Activated CD8-positive, alpha-beta memory T cell treated with anti-CD3 and anti-CD28 coated beads, Interleukin-2, amount 10 ng/mL, durations not matched to agents 7 days and 5 days (primary cell): ENCODE measurements at regions not wholly inside any gene's neighbourhood (a gene's known extent, or its start where the extent isn't known, plus 50 kb on each side); places are given as distances from the start of the nearest gene placed in this dataset.

ENCODE experiments used
- ATAC-seq: fragments of 150-1000 bp; cut with Tn5 transposase; one replicate; pipeline ENCODE4 v1.10.0; 2021; ENCODE audit warnings: moderate library complexity
- CTCF ChIA-PET: fragments of 350-600 bp; sonication (Branson Sonifier 250); formaldehyde crosslinking; loops from one replicate; lab custom pipeline; 2021; ENCODE audit warnings: antibody characterized with exemption; lab: Charles Lee
- DNase-seq: peaks from one replicate; pipeline ENCODE4 v3.0.0-alpha.2; 2020
- H3K27ac Mint-ChIP-seq: one replicate; pipeline ENCODE4 v1.8.0; 2021; ENCODE audit warnings: mild to moderate bottlenecking, mixed read lengths
- H3K27me3 Mint-ChIP-seq: one replicate; pipeline ENCODE4 v1.8.0; 2021; ENCODE audit warnings: mixed read lengths
- H3K36me3 Mint-ChIP-seq: one replicate; pipeline ENCODE4 v1.8.0; 2021; ENCODE audit warnings: mild to moderate bottlenecking, mixed read lengths
- H3K4me1 Mint-ChIP-seq: one replicate; pipeline ENCODE4 v1.8.0; 2021; ENCODE audit warnings: mixed read lengths
- H3K4me3 Mint-ChIP-seq: one replicate; pipeline ENCODE4 v1.8.0; 2021; ENCODE audit warnings: mild to moderate bottlenecking, moderate library complexity, mixed read lengths
- H3K9me3 Mint-ChIP-seq: one replicate; pipeline ENCODE4 v1.8.0; 2022; ENCODE audit warnings: low read depth, mixed read lengths

GRCh38 chr1:2921970-2922686 lies 99.1 kb upstream of the ACTRT2 start:
- Mint-ChIP-seq H3K9me3 (no peaks in the 10 kb centered on the region), H3K4me3 (no peak overlapping the region), H3K27me3 (no peaks in the 10 kb centered on the region), H3K4me1 (no peaks in the 10 kb centered on the region), H3K36me3 (no peaks in the 10 kb centered on the region), H3K27ac (no peak overlapping the region)
- no peak for DNase-seq
- no peak for ATAC-seq
- CTCF ChIA-PET, result interaction anchor here (0.6 to 1.5 kb wide), 3 partner anchors 10 to 100 kb away, joined by 3 to 8 read pairs (median 3); no protein-coding TSS in a partner anchor

GRCh38 chr1:2923351-2923750 lies 97.9 kb upstream of the ACTRT2 start:
- CTCF ChIA-PET, result no interaction called here
- ATAC-seq, result no peak
- no peaks in the 10 kb centered on the region for H3K9me3 Mint-ChIP-seq

GRCh38 chr1:2925291-2925690 lies 96.0 kb upstream of the ACTRT2 start:
- no peaks in the 10 kb centered on the region for H3K4me1 Mint-ChIP-seq
- H3K27me3 Mint-ChIP-seq, result no peaks in the 10 kb centered on the region
- no peaks in the 10 kb centered on the region for H3K9me3 Mint-ChIP-seq
- no peak overlapping the region for H3K27ac Mint-ChIP-seq
- CTCF ChIA-PET, result no interaction called here
- DNase-seq (no peak), ATAC-seq (no peak)
- H3K4me3 Mint-ChIP-seq, result no peak overlapping the region
- no peaks in the 10 kb centered on the region for H3K36me3 Mint-ChIP-seq

More at GRCh38 chr1:2923351-2923750, 97.9 kb upstream of the ACTRT2 start:
- Mint-ChIP-seq H3K4me3 (no peak overlapping the region), H3K27me3 (no peaks in the 10 kb centered on the region), H3K27ac (no peak overlapping the region), H3K4me1 (no peaks in the 10 kb centered on the region), H3K36me3 (no peaks in the 10 kb centered on the region)
- no peak for DNase-seq

GRCh38 chr1:2925918-2926317 lies 95.3 kb upstream of the ACTRT2 start:
- DNase-seq (no peak), ATAC-seq (no peak)
- CTCF ChIA-PET, result no interaction called here
- H3K4me1 Mint-ChIP-seq, result no peaks in the 10 kb centered on the region
- H3K9me3 Mint-ChIP-seq, result no peaks in the 10 kb centered on the region
- H3K27ac Mint-ChIP-seq, result no peak overlapping the region
- no peak overlapping the region for H3K4me3 Mint-ChIP-seq
- H3K36me3 Mint-ChIP-seq, result no peaks in the 10 kb centered on the region
- no peaks in the 10 kb centered on the region for H3K27me3 Mint-ChIP-seq

- CTCF ChIA-PET, result no interaction called here
- ATAC-seq, result peak; percentile 36
- H3K4me3 Mint-ChIP-seq, result no peak overlapping the region
- no peaks in the 10 kb centered on the region for H3K27me3 Mint-ChIP-seq
- no peak for DNase-seq
- no peaks in the 10 kb centered on the region for H3K4me1 Mint-ChIP-seq
- no peaks in the 10 kb centered on the region for H3K9me3 Mint-ChIP-seq
- no peak overlapping the region for H3K27ac Mint-ChIP-seq
- no peaks in the 10 kb centered on the region for H3K36me3 Mint-ChIP-seq
Measured at GRCh38 chr1:2926447-2927055, 94.7 kb upstream of the ACTRT2 start.

- Mint-ChIP-seq H3K36me3 (no peaks in the 10 kb centered on the region), H3K9me3 (no peaks in the 10 kb centered on the region), H3K27ac (no peak overlapping the region), H3K27me3 (no peaks in the 10 kb centered on the region), H3K4me3 (no peak overlapping the region), H3K4me1 (no peaks in the 10 kb centered on the region)
- no peak for DNase-seq
- ATAC-seq, result no peak
- CTCF ChIA-PET, result no interaction called here
Measured at GRCh38 chr1:2927393-2928360, 93.6 kb upstream of the ACTRT2 start.

- Mint-ChIP-seq H3K4me3 (no peak overlapping the region), H3K27ac (no peak overlapping the region), H3K27me3 (no peaks in the 10 kb centered on the region), H3K36me3 (no peaks in the 10 kb centered on the region), H3K4me1 (no peaks in the 10 kb centered on the region), H3K9me3 (no peaks in the 10 kb centered on the region)
- CTCF ChIA-PET, result no interaction called here
- ATAC-seq (no peak), DNase-seq (no peak)
Measured at GRCh38 chr1:2928366-2929325, 92.6 kb upstream of the ACTRT2 start.

- H3K9me3 Mint-ChIP-seq, result no peaks in the 10 kb centered on the region
- no peak overlapping the region for H3K4me3 Mint-ChIP-seq
- DNase-seq, result no peak
- H3K4me1 Mint-ChIP-seq, result no peaks in the 10 kb centered on the region
- no peaks in the 10 kb centered on the region for H3K27me3 Mint-ChIP-seq
- H3K27ac Mint-ChIP-seq, result no peak overlapping the region
- CTCF ChIA-PET, result no interaction called here
- no peaks in the 10 kb centered on the region for H3K36me3 Mint-ChIP-seq
- ATAC-seq, result no peak
Measured at GRCh38 chr1:2929335-2929734, 91.9 kb upstream of the ACTRT2 start.

- Mint-ChIP-seq H3K27me3 (no peaks in the 10 kb centered on the region), H3K9me3 (no peaks in the 10 kb centered on the region), H3K27ac (no peak overlapping the region), H3K36me3 (no peaks in the 10 kb centered on the region), H3K4me3 (no peak overlapping the region), H3K4me1 (no peaks in the 10 kb centered on the region)
- ATAC-seq, result no peak
- DNase-seq, result no peak
- CTCF ChIA-PET, result no interaction called here
Measured at GRCh38 chr1:2930016-2930815, 91.1 kb upstream of the ACTRT2 start.

- CTCF ChIA-PET, result no interaction called here
Measured at GRCh38 chr1:2930913-2931723, 90.1 kb upstream of the ACTRT2 start.

GRCh38 chr1:2931724-2932401 lies 89.4 kb upstream of the ACTRT2 start:
- no peaks in the 10 kb centered on the region for H3K9me3 Mint-ChIP-seq
- CTCF ChIA-PET, result interaction anchor here (1.1 kb wide), 1 partner anchor 10 kb away, joined by 3 read pairs; no protein-coding TSS in a partner anchor
- DNase-seq (no peak), ATAC-seq (no peak)
- no peaks in the 10 kb centered on the region for H3K27me3 Mint-ChIP-seq
- H3K4me3 Mint-ChIP-seq, result no peak overlapping the region
- H3K4me1 Mint-ChIP-seq, result no peaks in the 10 kb centered on the region
- no peak overlapping the region for H3K27ac Mint-ChIP-seq
- no peaks in the 10 kb centered on the region for H3K36me3 Mint-ChIP-seq

More at GRCh38 chr1:2930913-2931723, 90.1 kb upstream of the ACTRT2 start:
- H3K36me3 Mint-ChIP-seq, result no peaks in the 10 kb centered on the region
- ATAC-seq (no peak), DNase-seq (no peak)
- no peak overlapping the region for H3K4me3 Mint-ChIP-seq
- no peak overlapping the region for H3K27ac Mint-ChIP-seq
- H3K9me3 Mint-ChIP-seq, result no peaks in the 10 kb centered on the region
- no peaks in the 10 kb centered on the region for H3K27me3 Mint-ChIP-seq
- no peaks in the 10 kb centered on the region for H3K4me1 Mint-ChIP-seq
